Brain microvascular endothelial cell (primary cell): ENCODE measurements at regions not wholly inside any gene's neighbourhood (a gene's known extent, or its start where the extent isn't known, plus 50 kb on each side); places are given as distances from the start of the nearest gene placed in this dataset.
"Not testable (repeated sequence)": the region's sequence is repeated elsewhere in the genome, so short reads cannot be mapped to it uniquely, and the experiment has no call there.

ENCODE experiments used
- DNase-seq: peaks from one replicate; pipeline ENCODE4 v3.0.0-alpha.2; 2020
- H3K27ac ChIP-seq: fragments of 250-450 bp; sonication (Bioruptor Pico); 2 replicates; pipeline ENCODE4 v1.5.1; 2020; ENCODE audit warnings: mild to moderate bottlenecking, moderate library complexity
- H3K27me3 ChIP-seq: fragments of 250-450 bp; sonication (Bioruptor Pico); replicated peaks from 2 replicates; pipeline ENCODE4 v1.5.1; 2020; ENCODE audit warnings: mild to moderate bottlenecking
- H3K36me3 ChIP-seq: fragments of 250-450 bp; sonication (Bioruptor Pico); replicated peaks from 2 replicates; pipeline ENCODE4 v1.5.1; 2020; ENCODE audit warnings: mild to moderate bottlenecking
- H3K4me3 ChIP-seq: 2 replicates; pipeline ENCODE4 v1.5.1; 2011; ENCODE audit warnings: low read depth, mild to moderate bottlenecking, control low read depth, low read length, moderate library complexity
- CTCF ChIP-seq: IDR thresholded peaks from 2 replicates; pipeline ENCODE4 v1.5.1; 2011; ENCODE audit warnings: low read depth, mild to moderate bottlenecking, moderate library complexity, low read length, control low read depth, inconsistent platforms; ENCODE audit errors: missing control alignments
- in situ Hi-C: cut with HindIII; loops from 2 replicates; pipeline ENCODE4 v1.10.0; 2017; ENCODE audit warnings: low sequenced_read_pairs, low pct_ligation_motif_present

DNA sequence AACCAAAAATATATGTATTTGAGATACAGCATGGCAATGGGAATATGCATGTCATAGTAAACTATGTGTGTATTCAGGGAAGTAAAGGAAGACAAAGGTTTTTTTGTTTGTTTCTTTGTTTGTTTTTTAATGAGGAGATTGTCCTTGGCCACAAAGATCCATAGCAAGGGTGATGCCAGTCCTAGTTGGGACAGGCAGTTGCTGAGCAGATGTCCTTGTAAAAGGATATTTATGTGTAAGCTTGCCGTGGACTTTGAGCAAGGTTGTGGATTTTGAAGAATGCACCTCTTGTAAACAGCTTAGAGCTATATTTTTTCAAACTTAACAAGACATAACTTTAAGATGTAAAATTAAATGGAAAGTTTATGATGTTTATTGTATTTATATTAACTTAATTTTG, 69.9 kb upstream of the GABRE start:
- Histone ChIP-seq H3K36me3 (no peaks in the 10 kb centered on the region), H3K4me3 (no peak overlapping the region), H3K27ac (no peak overlapping the region), H3K27me3 (no peaks in the 10 kb centered on the region)
- in situ Hi-C loops = no loop called here
- TF ChIP-seq CTCF = no peak
- DNase-seq = no peak

- in situ Hi-C loops = no loop called here
Observed at GRCh38 chrX:152038804-152039203, 64.3 kb upstream of the GABRE start.

GRCh38 chrX:152037183-152037582, 62.7 kb upstream of the GABRE start:
- H3K27me3 ChIP-seq = no peaks in the 10 kb centered on the region
- in situ Hi-C loops = no loop called here
- H3K36me3 ChIP-seq = no peaks in the 10 kb centered on the region
- no peak for TF ChIP-seq CTCF
- H3K27ac ChIP-seq = no peak overlapping the region
- H3K4me3 ChIP-seq = no peak overlapping the region
- DNase-seq = no peak

More at GRCh38 chrX:152038804-152039203, 64.3 kb upstream of the GABRE start:
- no peak for TF ChIP-seq CTCF
- H3K27ac ChIP-seq = no peak overlapping the region
- H3K36me3 ChIP-seq = no peaks in the 10 kb centered on the region
- H3K27me3 ChIP-seq = no peaks in the 10 kb centered on the region
- DNase-seq = no peak
- no peak overlapping the region for H3K4me3 ChIP-seq

- DNase-seq, in situ Hi-C loops, H3K36me3 ChIP-seq, H3K27me3 ChIP-seq, H3K4me3 ChIP-seq, H3K27ac ChIP-seq: not testable (repeated sequence)
Observed at GRCh38 chrX:152031346-152031745, 56.9 kb upstream of the GABRE start.

DNA sequence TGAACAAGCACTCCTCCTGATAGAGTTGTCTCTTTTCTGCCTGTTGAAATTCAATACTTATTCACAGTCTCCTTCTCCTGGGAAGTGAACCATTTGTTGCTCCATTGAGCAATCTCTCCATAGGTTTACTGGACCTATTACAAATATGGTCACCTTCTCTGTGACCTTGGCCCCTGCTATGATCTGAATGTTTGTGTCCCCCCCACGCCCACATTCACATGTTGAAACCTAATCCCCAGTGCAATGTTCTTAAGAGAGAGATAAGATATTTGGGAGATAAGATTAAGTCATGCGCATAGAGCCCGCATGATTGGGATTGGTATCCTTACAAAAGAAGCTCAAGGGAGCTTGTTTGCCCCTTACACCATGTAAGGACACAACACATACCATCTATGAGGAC, 54.1 kb upstream of the GABRE start:
- in situ Hi-C loops = no loop called here
- Histone ChIP-seq H3K4me3 (no peak overlapping the region), H3K27ac (no peak overlapping the region), H3K36me3 (no peaks in the 10 kb centered on the region), H3K27me3 (no peaks in the 10 kb centered on the region)
- no peak for TF ChIP-seq CTCF
- no peak for DNase-seq

DNA sequence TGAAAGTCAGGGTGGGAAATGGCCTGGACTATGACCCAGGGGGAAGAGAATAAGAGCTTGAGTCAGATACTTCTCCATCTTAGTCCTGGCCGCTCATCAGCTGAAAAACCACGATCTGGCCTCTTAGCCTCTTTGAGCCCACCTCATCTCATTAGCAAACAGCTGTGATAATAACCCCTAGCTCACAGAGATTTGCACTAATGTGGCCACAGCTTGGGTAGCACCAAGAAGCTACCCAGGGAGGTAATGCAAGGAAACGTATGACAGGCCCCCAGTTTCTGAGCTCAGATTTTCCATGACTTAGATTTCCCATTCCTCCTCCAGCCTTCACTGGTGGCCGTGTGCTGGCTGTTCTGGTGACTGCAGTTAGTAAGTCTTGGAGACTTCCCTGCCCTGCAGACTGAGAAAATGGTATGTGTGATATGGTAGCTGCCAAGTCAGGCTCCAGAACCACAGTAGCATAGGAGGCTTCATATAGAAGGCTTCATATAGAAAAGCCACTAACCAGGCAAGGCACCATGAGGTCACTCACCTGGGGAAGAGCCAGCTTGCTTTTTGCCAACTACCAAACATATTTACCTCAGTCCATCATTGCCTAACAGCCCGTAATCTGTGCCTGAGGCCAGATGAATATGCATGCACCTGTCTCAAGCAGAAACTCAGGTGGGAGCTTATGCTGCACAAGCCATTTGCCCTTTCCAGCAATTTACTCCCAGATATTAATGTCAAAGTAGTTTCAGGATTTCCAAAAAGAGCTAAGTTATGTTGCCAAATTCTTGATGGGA, 51.4 kb upstream of the GABRE start:
- no peak for DNase-seq
- Histone ChIP-seq H3K27ac (no peak overlapping the region), H3K4me3 (no peak overlapping the region), H3K27me3 (no peaks in the 10 kb centered on the region), H3K36me3 (no peaks in the 10 kb centered on the region)
- in situ Hi-C loops = no loop called here
- TF ChIP-seq CTCF = no peak
